ENCODE measurements at regions not wholly inside any gene's neighbourhood (a gene's known extent, or its start where the extent isn't known, plus 50 kb on each side); places are given as distances from the start of the nearest gene placed in this dataset.

GRCh38 chr5:175765858-175766257 is 105.5 kb upstream of the CPLX2 start:
- H3K36me3 ChIP-seq (ENCODE audit: control insufficient read depth in 2 of 3, insufficient read depth in 3 of 3, low read length in 3 of 3), result no peaks in the 10 kb centered on the region
- no peak overlapping the region for H3K27ac ChIP-seq (ENCODE audit: low read depth, low read length)
- H3K36me3 Mint-ChIP-seq, result peaks cover 0 to 18% (median 10%) of the 10 kb centered on the region in 5 donors
- H3K27me3 ChIP-seq (ENCODE audit: control insufficient read depth in 2 of 2, insufficient read depth in 2 of 2, low read length in 2 of 2), result no peaks in the 10 kb centered on the region
- peaks cover 8 to 36% (median 22%) of the 10 kb centered on the region in 5 donors for H3K27me3 Mint-ChIP-seq
- intact Hi-C loops (cut with micrococcal nuclease), result no loop called here
- no peak overlapping the region for H3K4me3 ChIP-seq (ENCODE audit: low read length)
- H3K9me3 ChIP-seq (ENCODE audit: control insufficient read depth in 2 of 3, low read length in 3 of 3), result peaks cover 0 to 15% (median 0%) of the 10 kb centered on the region in 3 experiments
- no peaks in the 10 kb centered on the region for H3K4me1 Mint-ChIP-seq
- POLR2A ChIA-PET, result no interaction called here
- no peak for DNase-seq
- H3K9me3 Mint-ChIP-seq, result peaks cover 0 to 43% (median 10%) of the 10 kb centered on the region in 11 donors
- CTCF ChIA-PET, result interaction anchor here (0.6 kb wide), 1 partner anchor 652 kb away, joined by 3 read pairs; no protein-coding TSS in a partner anchor
- ATAC-seq, result peak; percentile 22
- no peaks in the 10 kb centered on the region for H3K4me1 ChIP-seq (ENCODE audit: control insufficient read depth in 2 of 2, insufficient read depth in 2 of 2, low read length in 2 of 2)
- no peak overlapping the region for H3K27ac Mint-ChIP-seq
- no peak overlapping the region for H3K4me3 Mint-ChIP-seq

GRCh38 chr5:175766963-175767362 is 104.4 kb upstream of the CPLX2 start:
- intact Hi-C loops (cut with micrococcal nuclease), result no loop called here
- no peaks in the 10 kb centered on the region for H3K36me3 ChIP-seq (ENCODE audit: control insufficient read depth in 2 of 3, insufficient read depth in 3 of 3, low read length in 3 of 3)
- no peak overlapping the region for H3K27ac Mint-ChIP-seq
- ChIA-PET CTCF (no interaction called here), POLR2A (no interaction called here)
- no peak overlapping the region for H3K27ac ChIP-seq (ENCODE audit: low read depth, low read length)
- peaks cover 18 to 43% (median 31%) of the 10 kb centered on the region in 5 donors for H3K27me3 Mint-ChIP-seq
- no peaks in the 10 kb centered on the region for H3K4me1 ChIP-seq (ENCODE audit: control insufficient read depth in 2 of 2, insufficient read depth in 2 of 2, low read length in 2 of 2)
- ATAC-seq (no peak), DNase-seq (no peak)
- peaks cover 0 to 32% (median 9%) of the 10 kb centered on the region in 11 donors for H3K9me3 Mint-ChIP-seq
- peaks cover 0 to 20% (median 10%) of the 10 kb centered on the region in 5 donors for H3K36me3 Mint-ChIP-seq
- peaks cover 0 to 15% (median 0%) of the 10 kb centered on the region in 3 experiments for H3K9me3 ChIP-seq (ENCODE audit: control insufficient read depth in 2 of 3, low read length in 3 of 3)
- no peak overlapping the region for H3K4me3 Mint-ChIP-seq
- no peaks in the 10 kb centered on the region for H3K4me1 Mint-ChIP-seq
- H3K27me3 ChIP-seq (ENCODE audit: control insufficient read depth in 2 of 2, insufficient read depth in 2 of 2, low read length in 2 of 2), result no peaks in the 10 kb centered on the region
- no peak overlapping the region for H3K4me3 ChIP-seq (ENCODE audit: low read length)

- no peaks in the 10 kb centered on the region for H3K27me3 ChIP-seq (ENCODE audit: control insufficient read depth in 2 of 2, insufficient read depth in 2 of 2, low read length in 2 of 2)
- H3K4me3 Mint-ChIP-seq, result no peak overlapping the region
- peaks cover 0 to 3% (median 0%) of the 10 kb centered on the region in 3 experiments for H3K9me3 ChIP-seq (ENCODE audit: control insufficient read depth in 2 of 3, low read length in 3 of 3)
- no peaks in the 10 kb centered on the region for H3K4me1 ChIP-seq (ENCODE audit: control insufficient read depth in 2 of 2, insufficient read depth in 2 of 2, low read length in 2 of 2)
- ChIA-PET CTCF (no interaction called here), POLR2A (no interaction called here)
- no peaks in the 10 kb centered on the region for H3K4me1 Mint-ChIP-seq
- peaks cover 0 to 11% (median 3%) of the 10 kb centered on the region in 11 donors for H3K9me3 Mint-ChIP-seq
- intact Hi-C loops (cut with micrococcal nuclease), result no loop called here
- no peak for ATAC-seq
- peaks cover 0 to 12% (median 3%) of the 10 kb centered on the region in 5 donors for H3K36me3 Mint-ChIP-seq
- H3K4me3 ChIP-seq (ENCODE audit: low read length), result no peak overlapping the region
- no peaks in the 10 kb centered on the region for H3K36me3 ChIP-seq (ENCODE audit: control insufficient read depth in 2 of 3, insufficient read depth in 3 of 3, low read length in 3 of 3)
- H3K27me3 Mint-ChIP-seq, result peaks cover 43 to 57% (median 49%) of the 10 kb centered on the region in 5 donors
- no peak overlapping the region for H3K27ac Mint-ChIP-seq
- no peak for DNase-seq
- no peak overlapping the region for H3K27ac ChIP-seq (ENCODE audit: low read depth, low read length)
Measured at GRCh38 chr5:175772747-175773533, 98.4 kb upstream of the CPLX2 start.

GRCh38 chr5:175773534-175774070 is 97.8 kb upstream of the CPLX2 start:
- H3K9me3 Mint-ChIP-seq, result peaks cover 0 to 4% (median 0%) of the 10 kb centered on the region in 11 donors
- Histone ChIP-seq H3K36me3 (ENCODE audit: control insufficient read depth in 2 of 3, insufficient read depth in 3 of 3, low read length in 3 of 3) (no peaks in the 10 kb centered on the region), H3K9me3 (ENCODE audit: control insufficient read depth in 2 of 3, low read length in 3 of 3) (no peaks in the 10 kb centered on the region), H3K27me3 (ENCODE audit: control insufficient read depth in 2 of 2, insufficient read depth in 2 of 2, low read length in 2 of 2) (no peaks in the 10 kb centered on the region), H3K4me1 (ENCODE audit: control insufficient read depth in 2 of 2, insufficient read depth in 2 of 2, low read length in 2 of 2) (no peaks in the 10 kb centered on the region), H3K4me3 (ENCODE audit: low read length) (no peak overlapping the region), H3K27ac (ENCODE audit: low read depth, low read length) (no peak overlapping the region)
- DNase-seq (no peak), ATAC-seq (no peak)
- peaks cover 0 to 10% (median 0%) of the 10 kb centered on the region in 5 donors for H3K36me3 Mint-ChIP-seq
- H3K27ac Mint-ChIP-seq, result no peak overlapping the region
- H3K4me3 Mint-ChIP-seq, result no peak overlapping the region
- intact Hi-C loops (cut with micrococcal nuclease), result no loop called here
- POLR2A ChIA-PET, result no interaction called here
- CTCF ChIA-PET, result no interaction called here
- no peaks in the 10 kb centered on the region for H3K4me1 Mint-ChIP-seq
- peaks cover 43 to 54% (median 46%) of the 10 kb centered on the region in 5 donors for H3K27me3 Mint-ChIP-seq

GRCh38 chr5:175775416-175775815 is 96.0 kb upstream of the CPLX2 start:
- no peak for DNase-seq
- H3K27ac ChIP-seq (ENCODE audit: low read depth, low read length), result no peak overlapping the region
- H3K9me3 Mint-ChIP-seq, result peaks cover 0 to 4% (median 0%) of the 10 kb centered on the region in 11 donors
- H3K9me3 ChIP-seq (ENCODE audit: control insufficient read depth in 2 of 3, low read length in 3 of 3), result no peaks in the 10 kb centered on the region
- no peak for ATAC-seq
- POLR2A ChIA-PET, result no interaction called here
- H3K27me3 Mint-ChIP-seq, result peaks cover 39 to 50% (median 46%) of the 10 kb centered on the region in 5 donors
- no peaks in the 10 kb centered on the region for H3K27me3 ChIP-seq (ENCODE audit: control insufficient read depth in 2 of 2, insufficient read depth in 2 of 2, low read length in 2 of 2)
- CTCF ChIA-PET, result no interaction called here
- intact Hi-C loops (cut with micrococcal nuclease), result no loop called here
- H3K27ac Mint-ChIP-seq, result no peak overlapping the region
- no peaks in the 10 kb centered on the region for H3K36me3 ChIP-seq (ENCODE audit: control insufficient read depth in 2 of 3, insufficient read depth in 3 of 3, low read length in 3 of 3)
- H3K36me3 Mint-ChIP-seq, result peaks cover 0 to 10% (median 3%) of the 10 kb centered on the region in 5 donors
- H3K4me3 ChIP-seq (ENCODE audit: low read length), result no peak overlapping the region
- no peak overlapping the region for H3K4me3 Mint-ChIP-seq
- H3K4me1 ChIP-seq (ENCODE audit: control insufficient read depth in 2 of 2, insufficient read depth in 2 of 2, low read length in 2 of 2), result no peaks in the 10 kb centered on the region
- H3K4me1 Mint-ChIP-seq, result no peaks in the 10 kb centered on the region

- no peak overlapping the region for H3K4me3 Mint-ChIP-seq
- ATAC-seq (no peak), DNase-seq (no peak)
- H3K4me1 Mint-ChIP-seq, result no peaks in the 10 kb centered on the region
- no peak overlapping the region for H3K27ac Mint-ChIP-seq
- Histone ChIP-seq H3K27me3 (ENCODE audit: control insufficient read depth in 2 of 2, insufficient read depth in 2 of 2, low read length in 2 of 2) (no peaks in the 10 kb centered on the region), H3K36me3 (ENCODE audit: control insufficient read depth in 2 of 3, insufficient read depth in 3 of 3, low read length in 3 of 3) (no peaks in the 10 kb centered on the region), H3K9me3 (ENCODE audit: control insufficient read depth in 2 of 3, low read length in 3 of 3) (no peaks in the 10 kb centered on the region), H3K4me3 (ENCODE audit: low read length) (no peak overlapping the region), H3K27ac (ENCODE audit: low read depth, low read length) (no peak overlapping the region), H3K4me1 (ENCODE audit: control insufficient read depth in 2 of 2, insufficient read depth in 2 of 2, low read length in 2 of 2) (no peaks in the 10 kb centered on the region)
- H3K9me3 Mint-ChIP-seq, result peaks cover 0 to 8% (median 0%) of the 10 kb centered on the region in 11 donors
- peaks cover 27 to 45% (median 36%) of the 10 kb centered on the region in 5 donors for H3K27me3 Mint-ChIP-seq
- CTCF ChIA-PET, result interaction anchor here (0.5 kb wide), 1 partner anchor 836 kb away, joined by 8 read pairs; no protein-coding TSS in a partner anchor
- POLR2A ChIA-PET, result no interaction called here
- peaks cover 0 to 5% (median 3%) of the 10 kb centered on the region in 5 donors for H3K36me3 Mint-ChIP-seq
- intact Hi-C loops (cut with micrococcal nuclease), result no loop called here
Measured at GRCh38 chr5:175778951-175779503, 92.4 kb upstream of the CPLX2 start.

All from naive thymus-derived CD4-positive, alpha-beta T cell (primary cell).